H54 (cell line): ENCODE measurements at regions not wholly inside any gene's neighbourhood (a gene's known extent, or its start where the extent isn't known, plus 50 kb on each side); places are given as distances from the start of the nearest gene placed in this dataset.
A peak's percentile ranks its signal among the peaks of the same experiment; 100 is the strongest.

ENCODE experiments used
- DNase-seq: peaks from one replicate; pipeline ENCODE4 v3.0.0; 2011; ENCODE audit warnings: low spot score, mixed read lengths; ENCODE audit not compliant: insufficient read length
- FAIRE-seq: peaks from 3 replicates; lab custom pipeline; 2011; peaks lifted over from hg19 to GRCh38; lab: Jason Lieb, UNC
- POLR2A ChIP-seq: IDR thresholded peaks from 2 replicates; pipeline ENCODE4 v1.6.1; 2011; ENCODE audit warnings: low read depth, mild to moderate bottlenecking, low read length

- TF ChIP-seq POLR2A: no peak
- DNase-seq: no peak
- FAIRE-seq: no peak
Measured at GRCh38 chr11:45597097-45597496, 68.3 kb downstream of the CHST1 start.

GRCh38 chr11:45596571-45596970 lies 68.9 kb downstream of the CHST1 start:
- FAIRE-seq (no peak), DNase-seq (no peak)
- TF ChIP-seq POLR2A: no peak

- FAIRE-seq (no peak), DNase-seq (peak; percentile 26)
- TF ChIP-seq POLR2A: no peak
Measured at GRCh38 chr11:45593992-45594391, 71.4 kb downstream of the CHST1 start.

GRCh38 chr11:45592636-45593035 lies 72.8 kb downstream of the CHST1 start:
- no peak for TF ChIP-seq POLR2A
- no peak for FAIRE-seq
- no peak for DNase-seq

GRCh38 chr11:45590743-45591142 lies 74.7 kb downstream of the CHST1 start:
- FAIRE-seq (no peak), DNase-seq (no peak)
- no peak for TF ChIP-seq POLR2A

GRCh38 chr11:45585205-45585604 lies 80.2 kb downstream of the CHST1 start:
- no peak for FAIRE-seq
- no peak for TF ChIP-seq POLR2A
- no peak for DNase-seq

- no peak for DNase-seq
- no peak for TF ChIP-seq POLR2A
- FAIRE-seq: no peak
Measured at GRCh38 chr11:45583981-45584566, 81.3 kb downstream of the CHST1 start.

GRCh38 chr11:45580399-45580798 lies 85.0 kb downstream of the CHST1 start:
- DNase-seq: no peak
- TF ChIP-seq POLR2A: no peak
- FAIRE-seq: no peak

- no peak for TF ChIP-seq POLR2A
- no peak for FAIRE-seq
- DNase-seq: no peak
Measured at GRCh38 chr11:45578316-45578715, 87.1 kb downstream of the CHST1 start.

- DNase-seq: no peak
- no peak for TF ChIP-seq POLR2A
- no peak for FAIRE-seq
Measured at GRCh38 chr11:45577752-45578151, 87.7 kb downstream of the CHST1 start.

GRCh38 chr11:45576461-45577215 lies 88.8 kb downstream of the CHST1 start:
- FAIRE-seq: no peak
- no peak for TF ChIP-seq POLR2A
- DNase-seq: no peak

- no peak for TF ChIP-seq POLR2A
- FAIRE-seq (no peak), DNase-seq (no peak)
Measured at GRCh38 chr11:45573728-45574127, 91.7 kb downstream of the CHST1 start.

GRCh38 chr11:45572354-45573123 lies 92.9 kb downstream of the CHST1 start:
- no peak for TF ChIP-seq POLR2A
- DNase-seq (no peak), FAIRE-seq (no peak)

- no peak for TF ChIP-seq POLR2A
- no peak for FAIRE-seq
Measured at GRCh38 chr11:45569776-45570175, 95.6 kb downstream of the CHST1 start.

More at GRCh38 chr11:45569776-45570175, 95.6 kb downstream of the CHST1 start:
- no peak for DNase-seq
